Natural killer cell (primary cell): ENCODE measurements at regions not wholly inside any gene's neighbourhood (a gene's known extent, or its start where the extent isn't known, plus 50 kb on each side); places are given as distances from the start of the nearest gene placed in this dataset.

Experiments
- ATAC-seq, 3 donors: fragments of 150-1000 bp in 2 of 3; fragments of 200-7000 bp in 1 of 3; cut with Tn5 transposase; 1 replicate in 1 of 3; 2 replicates in 2 of 3; pipeline ENCODE4 v1.10.0; 2021; ENCODE audit warnings: mild to moderate bottlenecking in 2 of 3, moderate library complexity in 2 of 3
- DNase-seq, 2 donors: peaks; one replicate each; pipeline versions ENCODE4 v3.0.0 to v3.0.0-alpha.2; 2013 to 2021; ENCODE audit warnings: mixed read lengths in 1 of 2
- H3K27ac ChIP-seq: one replicate; pipeline ENCODE4 v1.5.1; 2013; ENCODE audit warnings: mild to moderate bottlenecking, low read length
- H3K27me3 ChIP-seq: one replicate; pipeline ENCODE4 v1.6.1; 2013; ENCODE audit warnings: low read length; ENCODE audit not compliant: control insufficient read depth, insufficient read depth
- H3K36me3 ChIP-seq: one replicate; pipeline ENCODE4 v1.6.1; 2013; ENCODE audit warnings: low read length; ENCODE audit not compliant: control insufficient read depth, insufficient read depth
- H3K4me1 ChIP-seq: one replicate; pipeline ENCODE4 v1.6.1; 2013; ENCODE audit warnings: low read length; ENCODE audit not compliant: control insufficient read depth, insufficient read depth
- H3K4me3 ChIP-seq: one replicate; pipeline ENCODE4 v1.5.1; 2013; ENCODE audit warnings: low read length
- H3K9me3 ChIP-seq: one replicate; pipeline ENCODE4 v1.6.1; 2013; ENCODE audit warnings: low read length; ENCODE audit not compliant: control insufficient read depth, insufficient read depth
- H3K27ac Mint-ChIP-seq, 2 donors: one replicate each; pipeline ENCODE4 v1.8.0; 2022; ENCODE audit warnings: mild to moderate bottlenecking in 2 of 2, mixed read lengths in 2 of 2, moderate library complexity in 1 of 2
- H3K27me3 Mint-ChIP-seq, 2 donors: one replicate each; pipeline ENCODE4 v1.8.0; 2022; ENCODE audit warnings: low read depth in 2 of 2, mixed read lengths in 2 of 2
- H3K36me3 Mint-ChIP-seq: one replicate; pipeline ENCODE4 v1.8.0; 2022; ENCODE audit warnings: mixed read lengths
- H3K4me1 Mint-ChIP-seq, 2 donors: one replicate each; pipeline ENCODE4 v1.8.0; 2022; ENCODE audit warnings: mixed read lengths in 2 of 2
- H3K4me3 Mint-ChIP-seq: one replicate; pipeline ENCODE4 v1.8.0; 2022; ENCODE audit warnings: mild to moderate bottlenecking, moderate library complexity, mixed read lengths
- H3K9me3 Mint-ChIP-seq, 2 donors: one replicate each; pipeline ENCODE4 v1.8.0; 2022; ENCODE audit warnings: mixed read lengths in 2 of 2
- CTCF ChIP-seq: fragments of 200-600 bp; IDR thresholded peaks from one replicate; pipeline ENCODE4 v1.8.0; 2022; ENCODE audit warnings: antibody characterized with exemption
- WGBS: methylation state at CpG from one replicate; pipeline ENCODE4 v1.1.7; 2013; ENCODE audit warnings: missing lambda C conversion rate; ENCODE audit not compliant: insufficient coverage; 5-methylcytosine and 5-hydroxymethylcytosine counted together
- intact Hi-C: fragments of 100-400 bp; cut with micrococcal nuclease; formaldehyde crosslinking; loops from one replicate; pipeline ENCODE4 v1.14.2; 2022

GRCh38 chr13:62360609-62361008 lies 945.0 kb upstream of the PCDH20 start:
- no peak for ATAC-seq
- Mint-ChIP-seq H3K36me3 (no peaks in the 10 kb centered on the region), H3K9me3 (peaks cover 2 to 9% of the 10 kb centered on the region in 2 donors), H3K27ac (no peak overlapping the region), H3K4me1 (no peaks in the 10 kb centered on the region), H3K4me3 (no peak overlapping the region), H3K27me3 (no peaks in the 10 kb centered on the region)
- H3K9me3 ChIP-seq, result peaks cover 2% of the 10 kb centered on the region
- no peak overlapping the region for H3K27ac ChIP-seq
- no peaks in the 10 kb centered on the region for H3K27me3 ChIP-seq
- H3K4me3 ChIP-seq, result no peak overlapping the region
- DNase-seq, result no peak
- no peak for TF ChIP-seq CTCF
- no peaks in the 10 kb centered on the region for H3K4me1 ChIP-seq
- intact Hi-C loops, result no loop called here
- H3K36me3 ChIP-seq, result no peaks in the 10 kb centered on the region

- Mint-ChIP-seq H3K4me3 (no peak overlapping the region), H3K4me1 (no peaks in the 10 kb centered on the region), H3K36me3 (no peaks in the 10 kb centered on the region), H3K9me3 (peaks cover 5 to 13% of the 10 kb centered on the region in 2 donors), H3K27me3 (no peaks in the 10 kb centered on the region), H3K27ac (no peak overlapping the region)
- no peak overlapping the region for H3K4me3 ChIP-seq
- H3K27me3 ChIP-seq, result no peaks in the 10 kb centered on the region
- no peaks in the 10 kb centered on the region for H3K4me1 ChIP-seq
- TF ChIP-seq CTCF, result no peak
- H3K27ac ChIP-seq, result no peak overlapping the region
- H3K36me3 ChIP-seq, result no peaks in the 10 kb centered on the region
- intact Hi-C loops, result no loop called here
- H3K9me3 ChIP-seq, result no peaks in the 10 kb centered on the region
- no peak for DNase-seq
- no peak for ATAC-seq
These were observed 942.9 kb upstream of the PCDH20 start for GRCh38 chr13:62358646-62358932.

GRCh38 chr13:62357887-62358645 lies 942.4 kb upstream of the PCDH20 start:
- Mint-ChIP-seq H3K9me3 (peaks cover 6 to 13% of the 10 kb centered on the region in 2 donors), H3K27me3 (no peaks in the 10 kb centered on the region), H3K4me3 (no peak overlapping the region), H3K4me1 (no peaks in the 10 kb centered on the region), H3K36me3 (no peaks in the 10 kb centered on the region), H3K27ac (no peak overlapping the region)
- intact Hi-C loops, result no loop called here
- WGBS, result 49% methylated on average over 2 of the region's 2 CpGs
- no peak overlapping the region for H3K4me3 ChIP-seq
- no peak overlapping the region for H3K27ac ChIP-seq
- DNase-seq (no peak), ATAC-seq (no peak)
- no peaks in the 10 kb centered on the region for H3K9me3 ChIP-seq
- no peak for TF ChIP-seq CTCF
- H3K4me1 ChIP-seq, result no peaks in the 10 kb centered on the region
- no peaks in the 10 kb centered on the region for H3K27me3 ChIP-seq
- H3K36me3 ChIP-seq, result no peaks in the 10 kb centered on the region

- no peaks in the 10 kb centered on the region for H3K4me1 Mint-ChIP-seq
These were observed 941.3 kb upstream of the PCDH20 start for GRCh38 chr13:62356977-62357376.

More at GRCh38 chr13:62356977-62357376, 941.3 kb upstream of the PCDH20 start:
- no peaks in the 10 kb centered on the region for H3K36me3 ChIP-seq
- H3K4me1 ChIP-seq, result no peaks in the 10 kb centered on the region
- 78% methylated on average over 1 of the region's 1 CpG for WGBS
- no peaks in the 10 kb centered on the region for H3K9me3 ChIP-seq
- Mint-ChIP-seq H3K36me3 (no peaks in the 10 kb centered on the region), H3K9me3 (peaks cover 9 to 13% of the 10 kb centered on the region in 2 donors), H3K27ac (no peak overlapping the region), H3K4me3 (no peak overlapping the region), H3K27me3 (no peaks in the 10 kb centered on the region)
- DNase-seq (no peak), ATAC-seq (no peak)
- no peak overlapping the region for H3K4me3 ChIP-seq
- no peak for TF ChIP-seq CTCF
- no peak overlapping the region for H3K27ac ChIP-seq
- H3K27me3 ChIP-seq, result no peaks in the 10 kb centered on the region
- intact Hi-C loops, result no loop called here
